Fibroblast of lung (primary cell): ENCODE measurements at regions not wholly inside any gene's neighbourhood (a gene's known extent, or its start where the extent isn't known, plus 50 kb on each side); places are given as distances from the start of the nearest gene placed in this dataset.

Experiments
- CTCF ChIP-seq, 2 donors: IDR thresholded peaks in 1 of 2; conservative IDR thresholded peaks in 1 of 2; 1 replicate in 1 of 2; 2 replicates in 1 of 2; pipeline ENCODE4 v1.5.1; 2011 to 2012; ENCODE audit warnings: low read length in 2 of 2, control low read depth in 1 of 2, inconsistent platforms in 1 of 2, low read depth in 1 of 2, mild to moderate bottlenecking in 1 of 2
- EZH2 ChIP-seq: IDR thresholded peaks from 2 replicates; pipeline ENCODE4 v1.5.1; 2012; ENCODE audit warnings: low read length, control low read depth, mild to moderate bottlenecking; ENCODE audit errors: missing control alignments

DNA sequence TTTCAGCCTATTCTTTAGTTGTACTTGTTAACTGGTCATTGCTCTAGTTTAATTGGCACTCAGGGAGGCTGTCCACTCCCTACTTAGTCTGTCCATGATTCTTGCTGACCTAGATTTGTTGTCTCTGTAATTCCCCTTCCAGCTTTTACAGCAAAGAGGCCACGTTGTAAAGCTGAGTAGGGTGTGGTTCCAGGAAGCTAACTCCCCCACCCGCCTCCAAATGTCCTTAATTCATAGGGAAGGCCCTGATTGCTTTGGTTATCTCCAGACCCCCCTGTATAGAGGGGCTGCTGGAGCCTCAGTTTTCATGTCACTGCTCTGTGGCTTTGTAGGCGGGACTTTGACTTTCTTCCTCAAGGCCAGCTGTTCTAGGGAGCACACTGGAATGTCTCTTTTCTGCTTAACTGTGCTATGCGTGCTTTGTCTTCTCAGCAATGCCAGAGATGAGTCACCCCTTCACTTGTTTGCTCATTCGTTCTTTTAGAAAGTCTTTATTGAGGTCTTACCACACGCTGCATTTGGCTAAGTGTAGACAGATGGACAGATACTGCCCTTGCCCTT is 175.1 kb upstream of the JAG1 start:
- no peak for TF ChIP-seq CTCF (conservative IDR thresholded peaks at IDR 0.05 in 1 of 2, IDR thresholded peaks at IDR 0.05 in 1 of 2; ENCODE audit: low read depth in 1 of 2, low read length in 2 of 2)
- no peak for TF ChIP-seq EZH2
